CD4-positive, alpha-beta T cell treated with Interferon alpha-2 for 1 hour (primary cell): ENCODE measurements at regions not wholly inside any gene's neighbourhood (a gene's known extent, or its start where the extent isn't known, plus 50 kb on each side); places are given as distances from the start of the nearest gene placed in this dataset.
A peak's percentile ranks its signal among the peaks of the same experiment; 100 is the strongest.

Experiments
- DNase-seq, 2 donors: peaks; one replicate each; pipeline ENCODE4 v3.0.0-alpha.2; 2020 to 2022

GRCh38 chr10:56728349-56728748 is 367.3 kb upstream of the ZWINT start:
- no peak for DNase-seq

- DNase-seq, result no peak
Measured at GRCh38 chr10:56722912-56723311, 361.9 kb upstream of the ZWINT start.

GRCh38 chr10:56715262-56715661 is 354.2 kb upstream of the ZWINT start:
- no peak for DNase-seq

- no peak for DNase-seq
Measured at GRCh38 chr10:56698506-56698905, 337.4 kb upstream of the ZWINT start.

GRCh38 chr10:56679578-56679977 is 318.5 kb upstream of the ZWINT start:
- no peak for DNase-seq

GRCh38 chr10:56662765-56663447 is 301.8 kb upstream of the ZWINT start:
- no peak for DNase-seq

GRCh38 chr10:56653289-56653688 is 292.2 kb upstream of the ZWINT start:
- DNase-seq, result no peak

GRCh38 chr10:56646329-56647111 is 285.5 kb upstream of the ZWINT start:
- DNase-seq, result no peak

- no peak for DNase-seq
Measured at GRCh38 chr10:56633876-56634452, 272.9 kb upstream of the ZWINT start.

- DNase-seq, result no peak
Measured at GRCh38 chr10:56632537-56632936, 271.5 kb upstream of the ZWINT start.

- no peak for DNase-seq
Measured at GRCh38 chr10:56624082-56624481, 263.0 kb upstream of the ZWINT start.

GRCh38 chr10:56623064-56623463 is 262.0 kb upstream of the ZWINT start:
- no peak for DNase-seq

GRCh38 chr10:56622335-56622973 is 261.4 kb upstream of the ZWINT start:
- peak in 1 of 2 donors; percentile 4 for DNase-seq

GRCh38 chr10:56606202-56606601 is 245.1 kb upstream of the ZWINT start:
- no peak for DNase-seq

GRCh38 chr10:56605051-56605450 is 244.0 kb upstream of the ZWINT start:
- DNase-seq, result no peak

GRCh38 chr10:56604624-56605023 is 243.6 kb upstream of the ZWINT start:
- DNase-seq, result no peak

GRCh38 chr10:56599201-56599600 is 238.1 kb upstream of the ZWINT start:
- no peak for DNase-seq

GRCh38 chr10:56596257-56596656 is 235.2 kb upstream of the ZWINT start:
- DNase-seq, result no peak

- no peak for DNase-seq
Measured at GRCh38 chr10:56593120-56593519, 232.1 kb upstream of the ZWINT start.

- no peak for DNase-seq
Measured at GRCh38 chr10:56586461-56586891, 225.4 kb upstream of the ZWINT start.

- no peak for DNase-seq
Measured at GRCh38 chr10:56585447-56586171, 224.6 kb upstream of the ZWINT start.

GRCh38 chr10:56583316-56583715 is 222.3 kb upstream of the ZWINT start:
- DNase-seq, result no peak

GRCh38 chr10:56567580-56567979 is 206.5 kb upstream of the ZWINT start:
- DNase-seq, result no peak
